H1 (cell line): ENCODE measurements at regions not wholly inside any gene's neighbourhood (a gene's known extent, or its start where the extent isn't known, plus 50 kb on each side); places are given as distances from the start of the nearest gene placed in this dataset.

Experiments used
- CREB1 ChIP-seq: IDR thresholded peaks from 2 replicates; pipeline ENCODE4 v1.6.1; 2012; ENCODE audit warnings: inconsistent platforms
- TF ChIP-seq, protein P1 (sequence below): fragments of 300-600 bp; sonication (generic); IDR thresholded peaks from 2 replicates; pipeline ENCODE4 v1.7.1; 2012; ENCODE audit warnings: low read length, moderate library complexity, mild to moderate bottlenecking, inconsistent platforms; ENCODE audit not compliant: insufficient replicate concordance

DNA sequence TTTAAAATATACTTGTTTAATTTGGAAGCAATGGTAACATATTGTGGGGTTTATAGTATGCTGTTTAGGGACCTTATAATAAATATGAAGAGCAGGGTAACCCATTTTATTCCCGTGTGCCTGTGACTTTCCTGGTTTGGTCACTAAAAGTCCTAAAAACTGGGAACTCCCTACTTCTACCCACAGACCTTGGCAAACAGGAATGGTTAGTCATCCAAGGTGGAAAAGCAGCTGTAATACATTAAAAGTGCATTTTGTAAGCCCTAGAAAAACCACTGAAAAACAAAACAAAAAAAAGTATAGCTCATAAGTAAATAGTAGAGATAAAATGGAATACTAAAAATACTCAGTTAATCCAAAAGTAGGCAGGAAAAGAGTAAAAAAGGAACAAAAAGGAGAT, 538.9 kb downstream of the LMO4 start (continued):
- TF ChIP-seq, protein P1, sequence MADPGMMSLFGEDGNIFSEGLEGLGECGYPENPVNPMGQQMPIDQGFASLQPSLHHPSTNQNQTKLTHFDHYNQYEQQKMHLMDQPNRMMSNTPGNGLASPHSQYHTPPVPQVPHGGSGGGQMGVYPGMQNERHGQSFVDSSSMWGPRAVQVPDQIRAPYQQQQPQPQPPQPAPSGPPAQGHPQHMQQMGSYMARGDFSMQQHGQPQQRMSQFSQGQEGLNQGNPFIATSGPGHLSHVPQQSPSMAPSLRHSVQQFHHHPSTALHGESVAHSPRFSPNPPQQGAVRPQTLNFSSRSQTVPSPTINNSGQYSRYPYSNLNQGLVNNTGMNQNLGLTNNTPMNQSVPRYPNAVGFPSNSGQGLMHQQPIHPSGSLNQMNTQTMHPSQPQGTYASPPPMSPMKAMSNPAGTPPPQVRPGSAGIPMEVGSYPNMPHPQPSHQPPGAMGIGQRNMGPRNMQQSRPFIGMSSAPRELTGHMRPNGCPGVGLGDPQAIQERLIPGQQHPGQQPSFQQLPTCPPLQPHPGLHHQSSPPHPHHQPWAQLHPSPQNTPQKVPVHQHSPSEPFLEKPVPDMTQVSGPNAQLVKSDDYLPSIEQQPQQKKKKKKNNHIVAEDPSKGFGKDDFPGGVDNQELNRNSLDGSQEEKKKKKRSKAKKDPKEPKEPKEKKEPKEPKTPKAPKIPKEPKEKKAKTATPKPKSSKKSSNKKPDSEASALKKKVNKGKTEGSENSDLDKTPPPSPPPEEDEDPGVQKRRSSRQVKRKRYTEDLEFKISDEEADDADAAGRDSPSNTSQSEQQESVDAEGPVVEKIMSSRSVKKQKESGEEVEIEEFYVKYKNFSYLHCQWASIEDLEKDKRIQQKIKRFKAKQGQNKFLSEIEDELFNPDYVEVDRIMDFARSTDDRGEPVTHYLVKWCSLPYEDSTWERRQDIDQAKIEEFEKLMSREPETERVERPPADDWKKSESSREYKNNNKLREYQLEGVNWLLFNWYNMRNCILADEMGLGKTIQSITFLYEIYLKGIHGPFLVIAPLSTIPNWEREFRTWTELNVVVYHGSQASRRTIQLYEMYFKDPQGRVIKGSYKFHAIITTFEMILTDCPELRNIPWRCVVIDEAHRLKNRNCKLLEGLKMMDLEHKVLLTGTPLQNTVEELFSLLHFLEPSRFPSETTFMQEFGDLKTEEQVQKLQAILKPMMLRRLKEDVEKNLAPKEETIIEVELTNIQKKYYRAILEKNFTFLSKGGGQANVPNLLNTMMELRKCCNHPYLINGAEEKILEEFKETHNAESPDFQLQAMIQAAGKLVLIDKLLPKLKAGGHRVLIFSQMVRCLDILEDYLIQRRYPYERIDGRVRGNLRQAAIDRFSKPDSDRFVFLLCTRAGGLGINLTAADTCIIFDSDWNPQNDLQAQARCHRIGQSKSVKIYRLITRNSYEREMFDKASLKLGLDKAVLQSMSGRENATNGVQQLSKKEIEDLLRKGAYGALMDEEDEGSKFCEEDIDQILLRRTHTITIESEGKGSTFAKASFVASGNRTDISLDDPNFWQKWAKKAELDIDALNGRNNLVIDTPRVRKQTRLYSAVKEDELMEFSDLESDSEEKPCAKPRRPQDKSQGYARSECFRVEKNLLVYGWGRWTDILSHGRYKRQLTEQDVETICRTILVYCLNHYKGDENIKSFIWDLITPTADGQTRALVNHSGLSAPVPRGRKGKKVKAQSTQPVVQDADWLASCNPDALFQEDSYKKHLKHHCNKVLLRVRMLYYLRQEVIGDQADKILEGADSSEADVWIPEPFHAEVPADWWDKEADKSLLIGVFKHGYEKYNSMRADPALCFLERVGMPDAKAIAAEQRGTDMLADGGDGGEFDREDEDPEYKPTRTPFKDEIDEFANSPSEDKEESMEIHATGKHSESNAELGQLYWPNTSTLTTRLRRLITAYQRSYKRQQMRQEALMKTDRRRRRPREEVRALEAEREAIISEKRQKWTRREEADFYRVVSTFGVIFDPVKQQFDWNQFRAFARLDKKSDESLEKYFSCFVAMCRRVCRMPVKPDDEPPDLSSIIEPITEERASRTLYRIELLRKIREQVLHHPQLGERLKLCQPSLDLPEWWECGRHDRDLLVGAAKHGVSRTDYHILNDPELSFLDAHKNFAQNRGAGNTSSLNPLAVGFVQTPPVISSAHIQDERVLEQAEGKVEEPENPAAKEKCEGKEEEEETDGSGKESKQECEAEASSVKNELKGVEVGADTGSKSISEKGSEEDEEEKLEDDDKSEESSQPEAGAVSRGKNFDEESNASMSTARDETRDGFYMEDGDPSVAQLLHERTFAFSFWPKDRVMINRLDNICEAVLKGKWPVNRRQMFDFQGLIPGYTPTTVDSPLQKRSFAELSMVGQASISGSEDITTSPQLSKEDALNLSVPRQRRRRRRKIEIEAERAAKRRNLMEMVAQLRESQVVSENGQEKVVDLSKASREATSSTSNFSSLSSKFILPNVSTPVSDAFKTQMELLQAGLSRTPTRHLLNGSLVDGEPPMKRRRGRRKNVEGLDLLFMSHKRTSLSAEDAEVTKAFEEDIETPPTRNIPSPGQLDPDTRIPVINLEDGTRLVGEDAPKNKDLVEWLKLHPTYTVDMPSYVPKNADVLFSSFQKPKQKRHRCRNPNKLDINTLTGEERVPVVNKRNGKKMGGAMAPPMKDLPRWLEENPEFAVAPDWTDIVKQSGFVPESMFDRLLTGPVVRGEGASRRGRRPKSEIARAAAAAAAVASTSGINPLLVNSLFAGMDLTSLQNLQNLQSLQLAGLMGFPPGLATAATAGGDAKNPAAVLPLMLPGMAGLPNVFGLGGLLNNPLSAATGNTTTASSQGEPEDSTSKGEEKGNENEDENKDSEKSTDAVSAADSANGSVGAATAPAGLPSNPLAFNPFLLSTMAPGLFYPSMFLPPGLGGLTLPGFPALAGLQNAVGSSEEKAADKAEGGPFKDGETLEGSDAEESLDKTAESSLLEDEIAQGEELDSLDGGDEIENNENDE, result no peak
- no peak for TF ChIP-seq CREB1
